ENCODE measurements at regions not wholly inside any gene's neighbourhood (a gene's known extent, or its start where the extent isn't known, plus 50 kb on each side); places are given as distances from the start of the nearest gene placed in this dataset.

GRCh38 chr1:201673915-201674314 is 135.0 kb downstream of the NAV1 start:
- TF ChIP-seq OSR1 (CRISPR knock-in tag; IDR thresholded peaks at IDR 0.05) = no peak
- TF ChIP-seq, protein P1, sequence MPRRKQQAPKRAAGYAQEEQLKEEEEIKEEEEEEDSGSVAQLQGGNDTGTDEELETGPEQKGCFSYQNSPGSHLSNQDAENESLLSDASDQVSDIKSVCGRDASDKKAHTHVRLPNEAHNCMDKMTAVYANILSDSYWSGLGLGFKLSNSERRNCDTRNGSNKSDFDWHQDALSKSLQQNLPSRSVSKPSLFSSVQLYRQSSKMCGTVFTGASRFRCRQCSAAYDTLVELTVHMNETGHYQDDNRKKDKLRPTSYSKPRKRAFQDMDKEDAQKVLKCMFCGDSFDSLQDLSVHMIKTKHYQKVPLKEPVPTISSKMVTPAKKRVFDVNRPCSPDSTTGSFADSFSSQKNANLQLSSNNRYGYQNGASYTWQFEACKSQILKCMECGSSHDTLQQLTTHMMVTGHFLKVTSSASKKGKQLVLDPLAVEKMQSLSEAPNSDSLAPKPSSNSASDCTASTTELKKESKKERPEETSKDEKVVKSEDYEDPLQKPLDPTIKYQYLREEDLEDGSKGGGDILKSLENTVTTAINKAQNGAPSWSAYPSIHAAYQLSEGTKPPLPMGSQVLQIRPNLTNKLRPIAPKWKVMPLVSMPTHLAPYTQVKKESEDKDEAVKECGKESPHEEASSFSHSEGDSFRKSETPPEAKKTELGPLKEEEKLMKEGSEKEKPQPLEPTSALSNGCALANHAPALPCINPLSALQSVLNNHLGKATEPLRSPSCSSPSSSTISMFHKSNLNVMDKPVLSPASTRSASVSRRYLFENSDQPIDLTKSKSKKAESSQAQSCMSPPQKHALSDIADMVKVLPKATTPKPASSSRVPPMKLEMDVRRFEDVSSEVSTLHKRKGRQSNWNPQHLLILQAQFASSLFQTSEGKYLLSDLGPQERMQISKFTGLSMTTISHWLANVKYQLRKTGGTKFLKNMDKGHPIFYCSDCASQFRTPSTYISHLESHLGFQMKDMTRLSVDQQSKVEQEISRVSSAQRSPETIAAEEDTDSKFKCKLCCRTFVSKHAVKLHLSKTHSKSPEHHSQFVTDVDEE (CRISPR knock-in tag; IDR thresholded peaks at IDR 0.05) = no peak
- TF ChIP-seq GLIS3 (CRISPR knock-in tag; IDR thresholded peaks at IDR 0.05) = no peak
- no peak for TF ChIP-seq PPARA (CRISPR knock-in tag; IDR thresholded peaks at IDR 0.05; ENCODE audit: borderline replicate concordance)
- no peak for TF ChIP-seq ZC3H10 (CRISPR knock-in tag; IDR thresholded peaks at IDR 0.05)
- no peak for TF ChIP-seq CSDC2 (CRISPR knock-in tag; IDR thresholded peaks at IDR 0.05)
- TF ChIP-seq ZNF8 (CRISPR knock-in tag; IDR thresholded peaks at IDR 0.05) = no peak
- no peak for TF ChIP-seq ARNTL (CRISPR knock-in tag; IDR thresholded peaks at IDR 0.05; ENCODE audit: borderline replicate concordance, low read depth)
- TF ChIP-seq TOX (CRISPR knock-in tag; IDR thresholded peaks at IDR 0.05; ENCODE audit: borderline replicate concordance) = no peak
- TF ChIP-seq, protein P2, sequence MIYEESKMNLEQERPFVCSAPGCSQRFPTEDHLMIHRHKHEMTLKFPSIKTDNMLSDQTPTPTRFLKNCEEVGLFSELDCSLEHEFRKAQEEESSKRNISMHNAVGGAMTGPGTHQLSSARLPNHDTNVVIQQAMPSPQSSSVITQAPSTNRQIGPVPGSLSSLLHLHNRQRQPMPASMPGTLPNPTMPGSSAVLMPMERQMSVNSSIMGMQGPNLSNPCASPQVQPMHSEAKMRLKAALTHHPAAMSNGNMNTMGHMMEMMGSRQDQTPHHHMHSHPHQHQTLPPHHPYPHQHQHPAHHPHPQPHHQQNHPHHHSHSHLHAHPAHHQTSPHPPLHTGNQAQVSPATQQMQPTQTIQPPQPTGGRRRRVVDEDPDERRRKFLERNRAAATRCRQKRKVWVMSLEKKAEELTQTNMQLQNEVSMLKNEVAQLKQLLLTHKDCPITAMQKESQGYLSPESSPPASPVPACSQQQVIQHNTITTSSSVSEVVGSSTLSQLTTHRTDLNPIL (CRISPR knock-in tag; IDR thresholded peaks at IDR 0.05; ENCODE audit: low read depth) = no peak
- TF ChIP-seq, protein P3, sequence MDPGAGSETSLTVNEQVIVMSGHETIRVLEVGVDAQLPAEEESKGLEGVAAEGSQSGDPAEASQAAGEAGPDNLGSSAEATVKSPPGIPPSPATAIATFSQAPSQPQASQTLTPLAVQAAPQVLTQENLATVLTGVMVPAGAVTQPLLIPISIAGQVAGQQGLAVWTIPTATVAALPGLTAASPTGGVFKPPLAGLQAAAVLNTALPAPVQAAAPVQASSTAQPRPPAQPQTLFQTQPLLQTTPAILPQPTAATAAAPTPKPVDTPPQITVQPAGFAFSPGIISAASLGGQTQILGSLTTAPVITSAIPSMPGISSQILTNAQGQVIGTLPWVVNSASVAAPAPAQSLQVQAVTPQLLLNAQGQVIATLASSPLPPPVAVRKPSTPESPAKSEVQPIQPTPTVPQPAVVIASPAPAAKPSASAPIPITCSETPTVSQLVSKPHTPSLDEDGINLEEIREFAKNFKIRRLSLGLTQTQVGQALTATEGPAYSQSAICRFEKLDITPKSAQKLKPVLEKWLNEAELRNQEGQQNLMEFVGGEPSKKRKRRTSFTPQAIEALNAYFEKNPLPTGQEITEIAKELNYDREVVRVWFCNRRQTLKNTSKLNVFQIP (CRISPR knock-in tag; IDR thresholded peaks at IDR 0.05; ENCODE audit: borderline replicate concordance, low read depth) = no peak
- no peak for TF ChIP-seq TCF4 (CRISPR knock-in tag; IDR thresholded peaks at IDR 0.05; ENCODE audit: borderline replicate concordance)
- TF ChIP-seq ZFP3 (CRISPR knock-in tag; IDR thresholded peaks at IDR 0.05) = no peak
- TF ChIP-seq ZFP30 (CRISPR knock-in tag; IDR thresholded peaks at IDR 0.05) = no peak
- no peak for ATAC-seq

DNA sequence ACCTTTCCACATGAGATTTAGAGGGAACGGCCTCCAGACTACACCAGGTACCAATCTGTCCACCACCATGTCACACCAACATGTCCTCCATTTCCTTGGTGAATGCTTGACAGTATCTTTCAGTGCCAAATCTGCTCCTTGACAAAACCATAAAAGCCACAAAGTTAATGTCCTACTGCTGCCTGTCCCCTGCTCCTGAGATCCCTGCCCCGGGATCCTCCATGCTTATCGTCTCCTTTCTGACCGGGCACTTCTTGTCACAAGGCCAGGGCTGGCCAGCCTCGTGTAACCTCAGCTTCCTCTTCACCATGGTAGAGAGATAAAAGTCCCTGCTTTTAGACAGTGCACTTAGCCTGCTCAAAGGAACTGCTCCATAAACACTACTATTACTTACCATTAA is 136.2 kb downstream of the NAV1 start:
- TF ChIP-seq GLIS3 (CRISPR knock-in tag; IDR thresholded peaks at IDR 0.05) = no peak
- TF ChIP-seq ZC3H10 (CRISPR knock-in tag; IDR thresholded peaks at IDR 0.05) = no peak
- TF ChIP-seq, protein P4, sequence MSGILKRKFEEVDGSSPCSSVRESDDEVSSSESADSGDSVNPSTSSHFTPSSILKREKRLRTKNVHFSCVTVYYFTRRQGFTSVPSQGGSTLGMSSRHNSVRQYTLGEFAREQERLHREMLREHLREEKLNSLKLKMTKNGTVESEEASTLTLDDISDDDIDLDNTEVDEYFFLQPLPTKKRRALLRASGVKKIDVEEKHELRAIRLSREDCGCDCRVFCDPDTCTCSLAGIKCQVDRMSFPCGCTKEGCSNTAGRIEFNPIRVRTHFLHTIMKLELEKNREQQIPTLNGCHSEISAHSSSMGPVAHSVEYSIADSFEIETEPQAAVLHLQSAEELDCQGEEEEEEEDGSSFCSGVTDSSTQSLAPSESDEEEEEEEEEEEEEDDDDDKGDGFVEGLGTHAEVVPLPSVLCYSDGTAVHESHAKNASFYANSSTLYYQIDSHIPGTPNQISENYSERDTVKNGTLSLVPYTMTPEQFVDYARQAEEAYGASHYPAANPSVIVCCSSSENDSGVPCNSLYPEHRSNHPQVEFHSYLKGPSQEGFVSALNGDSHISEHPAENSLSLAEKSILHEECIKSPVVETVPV (CRISPR knock-in tag; IDR thresholded peaks at IDR 0.05) = no peak
- TF ChIP-seq PATZ1 (CRISPR knock-in tag; IDR thresholded peaks at IDR 0.05; ENCODE audit: borderline replicate concordance) = no peak
- TF ChIP-seq ZNF565 (CRISPR knock-in tag; conservative IDR thresholded peaks at IDR 0.05; ENCODE audit: low read depth) = no peak
- no peak for TF ChIP-seq CSDC2 (CRISPR knock-in tag; IDR thresholded peaks at IDR 0.05)
- no peak for TF ChIP-seq ZNF8 (CRISPR knock-in tag; IDR thresholded peaks at IDR 0.05)
- TF ChIP-seq TCF4 (CRISPR knock-in tag; IDR thresholded peaks at IDR 0.05; ENCODE audit: borderline replicate concordance) = no peak
- no peak for TF ChIP-seq PPARA (CRISPR knock-in tag; IDR thresholded peaks at IDR 0.05; ENCODE audit: borderline replicate concordance)
- TF ChIP-seq RARB (CRISPR knock-in tag; IDR thresholded peaks at IDR 0.05) = no peak
- ATAC-seq = peak; percentile 17

DNA sequence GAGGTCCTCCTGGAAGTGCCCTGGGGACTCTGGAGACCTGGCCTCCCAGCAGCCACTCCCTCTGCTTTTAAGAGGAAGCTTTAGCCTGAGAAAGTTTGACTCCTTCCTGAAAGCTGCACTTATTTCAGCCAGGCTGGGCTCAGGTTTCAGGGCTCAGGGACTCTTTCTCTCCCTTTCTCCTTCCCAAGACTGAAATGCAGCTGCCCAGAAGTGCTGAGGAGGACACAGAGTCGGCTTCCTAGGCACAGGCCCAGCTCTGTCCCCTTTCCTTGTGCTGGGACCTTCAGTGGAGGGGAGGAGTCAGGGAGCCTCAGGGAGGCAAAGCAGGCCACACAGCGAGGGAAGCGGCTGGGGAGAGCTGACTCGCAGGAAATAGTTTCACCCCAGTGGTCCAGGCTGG is 137.3 kb downstream of the NAV1 start:
- ATAC-seq = peak; percentile 83
- no peak for TF ChIP-seq ISL1 (CRISPR knock-in tag; IDR thresholded peaks at IDR 0.05)
- TF ChIP-seq TOX (CRISPR knock-in tag; IDR thresholded peaks at IDR 0.05; ENCODE audit: borderline replicate concordance) = no peak
- TF ChIP-seq, protein P1 (CRISPR knock-in tag; IDR thresholded peaks at IDR 0.05) = no peak
- no peak for TF ChIP-seq ZFP30 (CRISPR knock-in tag; IDR thresholded peaks at IDR 0.05)
- no peak for TF ChIP-seq ZC3H10 (CRISPR knock-in tag; IDR thresholded peaks at IDR 0.05)
- no peak for TF ChIP-seq GLIS3 (CRISPR knock-in tag; IDR thresholded peaks at IDR 0.05)
- no peak for TF ChIP-seq ESRRG (CRISPR knock-in tag; IDR thresholded peaks at IDR 0.05)
- no peak for TF ChIP-seq CSDC2 (CRISPR knock-in tag; IDR thresholded peaks at IDR 0.05)
- TF ChIP-seq RARB (CRISPR knock-in tag; IDR thresholded peaks at IDR 0.05) = no peak
- TF ChIP-seq ZFP3 (CRISPR knock-in tag; IDR thresholded peaks at IDR 0.05) = no peak
- TF ChIP-seq ZNF565 (CRISPR knock-in tag; conservative IDR thresholded peaks at IDR 0.05; ENCODE audit: low read depth) = no peak
- TF ChIP-seq, protein P3 (CRISPR knock-in tag; IDR thresholded peaks at IDR 0.05; ENCODE audit: borderline replicate concordance, low read depth) = no peak
- TF ChIP-seq SNAI2 (CRISPR knock-in tag; IDR thresholded peaks at IDR 0.05) = no peak
- TF ChIP-seq ARNTL (CRISPR knock-in tag; IDR thresholded peaks at IDR 0.05; ENCODE audit: borderline replicate concordance, low read depth) = no peak
- no peak for TF ChIP-seq TCF4 (CRISPR knock-in tag; IDR thresholded peaks at IDR 0.05; ENCODE audit: borderline replicate concordance)
- no peak for TF ChIP-seq ZNF70 (CRISPR knock-in tag; IDR thresholded peaks at IDR 0.05)
